ENCODE measurements at regions not wholly inside any gene's neighbourhood (a gene's known extent, or its start where the extent isn't known, plus 50 kb on each side); places are given as distances from the start of the nearest gene placed in this dataset.

DNA sequence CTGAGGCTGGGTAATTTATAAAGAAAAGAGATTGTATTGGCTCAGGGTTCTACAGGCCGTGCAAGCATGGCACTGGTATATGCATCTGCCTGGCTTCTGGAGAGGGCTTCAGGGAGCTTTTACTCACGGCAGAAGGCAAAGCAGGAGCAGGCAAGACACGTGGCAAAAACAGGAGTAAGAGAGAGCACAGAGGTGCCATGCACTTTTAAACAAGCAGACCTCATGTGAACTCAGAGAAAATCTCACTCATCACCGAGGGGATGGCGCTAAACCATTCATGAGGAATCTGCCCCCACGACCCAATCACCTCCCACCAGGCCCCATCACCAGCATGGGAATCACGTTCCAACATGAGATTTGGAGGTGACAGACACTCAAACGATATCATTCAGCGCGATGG is 400.7 kb upstream of the RUNX1 start:
- H3K27me3 ChIP-seq (ENCODE audit: insufficient read depth) = no peaks in the 10 kb centered on the region
- no peak overlapping the region for H2AFZ ChIP-seq (ENCODE audit: low read depth)
- DNase-seq = no peak
- no peaks in the 10 kb centered on the region for H3K9me2 ChIP-seq
- H4K20me1 ChIP-seq (ENCODE audit: insufficient read depth) = no peaks in the 10 kb centered on the region
- ChIA-PET POLR2A (no interaction called here), CTCF (no interaction called here)
- no peaks in the 10 kb centered on the region for H3K79me2 ChIP-seq (ENCODE audit: insufficient read depth)
- WGBS (ENCODE audit: low lambda C conversion rate) = 38% methylated on average over 10 of the region's 10 CpGs
- H3F3A ChIP-seq (replicated peaks; ENCODE audit: insufficient read depth) = no peaks in the 10 kb centered on the region
- no peaks in the 10 kb centered on the region for H3K36me3 ChIP-seq (replicated peaks in 1 of 2; ENCODE audit: control insufficient read depth in 1 of 2, insufficient read depth in 2 of 2, low read length in 1 of 2)
- TF ChIP-seq, protein P1, sequence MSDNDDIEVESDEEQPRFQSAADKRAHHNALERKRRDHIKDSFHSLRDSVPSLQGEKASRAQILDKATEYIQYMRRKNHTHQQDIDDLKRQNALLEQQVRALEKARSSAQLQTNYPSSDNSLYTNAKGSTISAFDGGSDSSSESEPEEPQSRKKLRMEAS (IDR thresholded peaks at IDR 0.05; ENCODE audit: low read depth) = no peak
- no peak for TF ChIP-seq RAD21 (IDR thresholded peaks at IDR 0.05; ENCODE audit: low read length)
- no peak for TF ChIP-seq EP300 (IDR thresholded peaks at IDR 0.05; ENCODE audit: borderline replicate concordance in 1 of 2, low read depth in 1 of 2, low read length in 1 of 2)
- no peak for TF ChIP-seq GABPA (IDR thresholded peaks at IDR 0.05; ENCODE audit: low read depth)
- no peak for TF ChIP-seq GATA2 (CRISPR knock-in tag; IDR thresholded peaks at IDR 0.05)
- no peak for TF ChIP-seq POLR2AphosphoS5 (IDR thresholded peaks at IDR 0.05; ENCODE audit: low read depth, low read length)
- TF ChIP-seq SMC3 (IDR thresholded peaks at IDR 0.05; ENCODE audit: low read depth, low read length) = no peak
- TF ChIP-seq SIN3A (IDR thresholded peaks at IDR 0.05; ENCODE audit: borderline replicate concordance, low read depth, low read length) = no peak
- no peak for TF ChIP-seq CHD2 (IDR thresholded peaks at IDR 0.05; ENCODE audit: low read length, partially characterized antibody)
- TF ChIP-seq, protein P2, sequence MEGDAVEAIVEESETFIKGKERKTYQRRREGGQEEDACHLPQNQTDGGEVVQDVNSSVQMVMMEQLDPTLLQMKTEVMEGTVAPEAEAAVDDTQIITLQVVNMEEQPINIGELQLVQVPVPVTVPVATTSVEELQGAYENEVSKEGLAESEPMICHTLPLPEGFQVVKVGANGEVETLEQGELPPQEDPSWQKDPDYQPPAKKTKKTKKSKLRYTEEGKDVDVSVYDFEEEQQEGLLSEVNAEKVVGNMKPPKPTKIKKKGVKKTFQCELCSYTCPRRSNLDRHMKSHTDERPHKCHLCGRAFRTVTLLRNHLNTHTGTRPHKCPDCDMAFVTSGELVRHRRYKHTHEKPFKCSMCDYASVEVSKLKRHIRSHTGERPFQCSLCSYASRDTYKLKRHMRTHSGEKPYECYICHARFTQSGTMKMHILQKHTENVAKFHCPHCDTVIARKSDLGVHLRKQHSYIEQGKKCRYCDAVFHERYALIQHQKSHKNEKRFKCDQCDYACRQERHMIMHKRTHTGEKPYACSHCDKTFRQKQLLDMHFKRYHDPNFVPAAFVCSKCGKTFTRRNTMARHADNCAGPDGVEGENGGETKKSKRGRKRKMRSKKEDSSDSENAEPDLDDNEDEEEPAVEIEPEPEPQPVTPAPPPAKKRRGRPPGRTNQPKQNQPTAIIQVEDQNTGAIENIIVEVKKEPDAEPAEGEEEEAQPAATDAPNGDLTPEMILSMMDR (IDR thresholded peaks at IDR 0.05) = no peak
- TF ChIP-seq, protein P3, sequence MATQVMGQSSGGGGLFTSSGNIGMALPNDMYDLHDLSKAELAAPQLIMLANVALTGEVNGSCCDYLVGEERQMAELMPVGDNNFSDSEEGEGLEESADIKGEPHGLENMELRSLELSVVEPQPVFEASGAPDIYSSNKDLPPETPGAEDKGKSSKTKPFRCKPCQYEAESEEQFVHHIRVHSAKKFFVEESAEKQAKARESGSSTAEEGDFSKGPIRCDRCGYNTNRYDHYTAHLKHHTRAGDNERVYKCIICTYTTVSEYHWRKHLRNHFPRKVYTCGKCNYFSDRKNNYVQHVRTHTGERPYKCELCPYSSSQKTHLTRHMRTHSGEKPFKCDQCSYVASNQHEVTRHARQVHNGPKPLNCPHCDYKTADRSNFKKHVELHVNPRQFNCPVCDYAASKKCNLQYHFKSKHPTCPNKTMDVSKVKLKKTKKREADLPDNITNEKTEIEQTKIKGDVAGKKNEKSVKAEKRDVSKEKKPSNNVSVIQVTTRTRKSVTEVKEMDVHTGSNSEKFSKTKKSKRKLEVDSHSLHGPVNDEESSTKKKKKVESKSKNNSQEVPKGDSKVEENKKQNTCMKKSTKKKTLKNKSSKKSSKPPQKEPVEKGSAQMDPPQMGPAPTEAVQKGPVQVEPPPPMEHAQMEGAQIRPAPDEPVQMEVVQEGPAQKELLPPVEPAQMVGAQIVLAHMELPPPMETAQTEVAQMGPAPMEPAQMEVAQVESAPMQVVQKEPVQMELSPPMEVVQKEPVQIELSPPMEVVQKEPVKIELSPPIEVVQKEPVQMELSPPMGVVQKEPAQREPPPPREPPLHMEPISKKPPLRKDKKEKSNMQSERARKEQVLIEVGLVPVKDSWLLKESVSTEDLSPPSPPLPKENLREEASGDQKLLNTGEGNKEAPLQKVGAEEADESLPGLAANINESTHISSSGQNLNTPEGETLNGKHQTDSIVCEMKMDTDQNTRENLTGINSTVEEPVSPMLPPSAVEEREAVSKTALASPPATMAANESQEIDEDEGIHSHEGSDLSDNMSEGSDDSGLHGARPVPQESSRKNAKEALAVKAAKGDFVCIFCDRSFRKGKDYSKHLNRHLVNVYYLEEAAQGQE (IDR thresholded peaks at IDR 0.05; ENCODE audit: low read depth, low read length) = no peak
- TF ChIP-seq, protein P4, sequence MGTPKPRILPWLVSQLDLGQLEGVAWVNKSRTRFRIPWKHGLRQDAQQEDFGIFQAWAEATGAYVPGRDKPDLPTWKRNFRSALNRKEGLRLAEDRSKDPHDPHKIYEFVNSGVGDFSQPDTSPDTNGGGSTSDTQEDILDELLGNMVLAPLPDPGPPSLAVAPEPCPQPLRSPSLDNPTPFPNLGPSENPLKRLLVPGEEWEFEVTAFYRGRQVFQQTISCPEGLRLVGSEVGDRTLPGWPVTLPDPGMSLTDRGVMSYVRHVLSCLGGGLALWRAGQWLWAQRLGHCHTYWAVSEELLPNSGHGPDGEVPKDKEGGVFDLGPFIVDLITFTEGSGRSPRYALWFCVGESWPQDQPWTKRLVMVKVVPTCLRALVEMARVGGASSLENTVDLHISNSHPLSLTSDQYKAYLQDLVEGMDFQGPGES (IDR thresholded peaks at IDR 0.05; ENCODE audit: low read depth, low read length) = no peak
- TF ChIP-seq, protein P5, sequence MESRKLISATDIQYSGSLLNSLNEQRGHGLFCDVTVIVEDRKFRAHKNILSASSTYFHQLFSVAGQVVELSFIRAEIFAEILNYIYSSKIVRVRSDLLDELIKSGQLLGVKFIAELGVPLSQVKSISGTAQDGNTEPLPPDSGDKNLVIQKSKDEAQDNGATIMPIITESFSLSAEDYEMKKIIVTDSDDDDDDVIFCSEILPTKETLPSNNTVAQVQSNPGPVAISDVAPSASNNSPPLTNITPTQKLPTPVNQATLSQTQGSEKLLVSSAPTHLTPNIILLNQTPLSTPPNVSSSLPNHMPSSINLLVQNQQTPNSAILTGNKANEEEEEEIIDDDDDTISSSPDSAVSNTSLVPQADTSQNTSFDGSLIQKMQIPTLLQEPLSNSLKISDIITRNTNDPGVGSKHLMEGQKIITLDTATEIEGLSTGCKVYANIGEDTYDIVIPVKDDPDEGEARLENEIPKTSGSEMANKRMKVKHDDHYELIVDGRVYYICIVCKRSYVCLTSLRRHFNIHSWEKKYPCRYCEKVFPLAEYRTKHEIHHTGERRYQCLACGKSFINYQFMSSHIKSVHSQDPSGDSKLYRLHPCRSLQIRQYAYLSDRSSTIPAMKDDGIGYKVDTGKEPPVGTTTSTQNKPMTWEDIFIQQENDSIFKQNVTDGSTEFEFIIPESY (IDR thresholded peaks at IDR 0.05; ENCODE audit: borderline replicate concordance, low read depth) = no peak
- H3K4me1 ChIP-seq (ENCODE audit: control insufficient read depth in 1 of 2, insufficient read depth in 2 of 2, low read depth in 1 of 2, low read length in 1 of 2) = no peaks in the 10 kb centered on the region
- no peak overlapping the region for H3K4me3 ChIP-seq (ENCODE audit: low read depth in 2 of 2, low read length in 1 of 2)
- H3K9me3 ChIP-seq = no peaks in the 10 kb centered on the region
- H3K9ac ChIP-seq = no peak overlapping the region
- no peak overlapping the region for H3K4me2 ChIP-seq
- no peak overlapping the region for H3K27ac ChIP-seq (ENCODE audit: low read depth in 2 of 2, low read length in 1 of 2)

All from SK-N-SH (cell line).